T-cell (primary cell): ENCODE measurements at regions not wholly inside any gene's neighbourhood (a gene's known extent, or its start where the extent isn't known, plus 50 kb on each side); places are given as distances from the start of the nearest gene placed in this dataset.

ENCODE experiments used
- ATAC-seq, 4 experiments: fragments of 200-7000 bp in 3 of 4; fragments of 150-1000 bp in 1 of 4; cut with Tn5 transposase; replicated peaks in 1 of 4; 1 replicate in 3 of 4; 2 replicates in 1 of 4; pipeline ENCODE4 v1.10.0; 2021; ENCODE audit warnings: moderate library complexity in 3 of 4, mild to moderate bottlenecking in 2 of 4, moderate number of reproducible peaks in 1 of 4
- CTCF ChIA-PET, 2 donors: fragments of 300-600 bp; sonication (Branson Sonifier 250); formaldehyde crosslinking; loops; one replicate each; lab custom pipeline; 2022; ENCODE audit warnings: antibody characterized with exemption in 2 of 2; lab: Charles Lee
- POLR2A ChIA-PET, 2 donors: fragments of 300-600 bp; sonication (Branson Sonifier 250); formaldehyde crosslinking; loops; one replicate each; lab custom pipeline; 2022; ENCODE audit warnings: antibody characterized with exemption in 2 of 2; lab: Charles Lee
- DNase-seq, 35 experiments: peaks; one replicate each; pipeline versions ENCODE4 v3.0.0 to v3.0.0-alpha.2; 2013 to 2023
- H3K27ac ChIP-seq: one replicate; pipeline ENCODE4 v1.5.1; 2013; ENCODE audit warnings: low read length
- H3K27me3 ChIP-seq, 2 experiments: replicated peaks in 1 of 2; 1 replicate in 1 of 2; 2 replicates in 1 of 2; pipeline versions ENCODE4 v1.6.1 to v1.7.0; 2013; ENCODE audit warnings: low read length in 1 of 2, mixed read lengths in 1 of 2; ENCODE audit not compliant: control insufficient read depth in 2 of 2, insufficient read depth in 2 of 2; ENCODE audit errors: extremely low read depth in 1 of 2
- H3K36me3 ChIP-seq, 2 donors: 1 replicate in 1 of 2; 2 replicates in 1 of 2; pipeline versions ENCODE4 v1.6.1 to v1.7.0; 2013; ENCODE audit warnings: low read length in 1 of 2; ENCODE audit not compliant: control insufficient read depth in 2 of 2, insufficient read depth in 1 of 2; ENCODE audit errors: extremely low read depth in 1 of 2
- H3K4me1 ChIP-seq, 2 experiments: 1 replicate in 1 of 2; 2 replicates in 1 of 2; pipeline versions ENCODE4 v1.6.1 to v1.7.0; 2013; ENCODE audit warnings: low read length in 2 of 2, mixed read lengths in 1 of 2; ENCODE audit not compliant: insufficient read depth in 2 of 2, control insufficient read depth in 1 of 2; ENCODE audit errors: extremely low read depth in 1 of 2
- H3K4me3 ChIP-seq, 2 donors: 1 replicate in 1 of 2; 2 replicates in 1 of 2; pipeline versions ENCODE4 v1.5.1 to v1.7.0; 2013; ENCODE audit warnings: mild to moderate bottlenecking in 2 of 2, low read length in 1 of 2, moderate library complexity in 1 of 2; ENCODE audit not compliant: control insufficient read depth in 1 of 2; ENCODE audit errors: extremely low read depth in 1 of 2
- H3K9me3 ChIP-seq: 2 replicates; pipeline ENCODE4 v1.7.0; 2013
- H3K27ac Mint-ChIP-seq, 2 donors: one replicate each; pipeline ENCODE4 v1.8.0; 2020 to 2021; ENCODE audit warnings: mild to moderate bottlenecking in 2 of 2, mixed read lengths in 2 of 2
- H3K27me3 Mint-ChIP-seq, 2 donors: one replicate each; pipeline ENCODE4 v1.8.0; 2021 to 2022; ENCODE audit warnings: mixed read lengths in 2 of 2
- H3K36me3 Mint-ChIP-seq: one replicate; pipeline ENCODE4 v1.8.0; 2021; ENCODE audit warnings: mixed read lengths
- H3K4me1 Mint-ChIP-seq, 3 donors: one replicate each; pipeline ENCODE4 v1.8.0; 2020 to 2022; ENCODE audit warnings: mixed read lengths in 3 of 3, mild to moderate bottlenecking in 1 of 3
- H3K4me3 Mint-ChIP-seq, 3 donors: one replicate each; pipeline ENCODE4 v1.8.0; 2020 to 2022; ENCODE audit warnings: mild to moderate bottlenecking in 3 of 3, mixed read lengths in 3 of 3, moderate library complexity in 3 of 3
- H3K9me3 Mint-ChIP-seq, 3 donors: one replicate each; pipeline ENCODE4 v1.8.0; 2020 to 2022; ENCODE audit warnings: mixed read lengths in 3 of 3
- WGBS: methylation state at CpG from one replicate; pipeline ENCODE4 v1.1.5; 2013; ENCODE audit warnings: missing lambda C conversion rate; ENCODE audit not compliant: insufficient coverage; 5-methylcytosine and 5-hydroxymethylcytosine counted together

GRCh38 chr2:8193686-8194615 lies 487.9 kb upstream of the ID2 start:
- Histone ChIP-seq H3K36me3 (peaks cover 0 to 2% of the 10 kb centered on the region in 2 donors), H3K27me3 (no peaks in the 10 kb centered on the region), H3K27ac (no peak overlapping the region), H3K4me3 (no peak overlapping the region), H3K9me3 (no peaks in the 10 kb centered on the region), H3K4me1 (no peaks in the 10 kb centered on the region)
- DNase-seq: no peak
- CTCF ChIA-PET: no interaction called here
- no peaks in the 10 kb centered on the region for H3K4me1 Mint-ChIP-seq
- WGBS: 97% methylated on average over 8 of the region's 15 CpGs
- no peak for ATAC-seq
- peaks cover 0 to 9% of the 10 kb centered on the region in 2 donors for H3K27me3 Mint-ChIP-seq
- POLR2A ChIA-PET: no interaction called here
- no peak overlapping the region for H3K4me3 Mint-ChIP-seq
- H3K27ac Mint-ChIP-seq: no peak overlapping the region
- H3K9me3 Mint-ChIP-seq: no peaks in the 10 kb centered on the region
- H3K36me3 Mint-ChIP-seq: no peaks in the 10 kb centered on the region

GRCh38 chr2:8195784-8196183 lies 486.1 kb upstream of the ID2 start:
- Histone ChIP-seq H3K4me3 (no peak overlapping the region), H3K27ac (no peak overlapping the region), H3K9me3 (no peaks in the 10 kb centered on the region), H3K27me3 (no peaks in the 10 kb centered on the region), H3K36me3 (peaks cover 0 to 2% of the 10 kb centered on the region in 2 donors), H3K4me1 (no peaks in the 10 kb centered on the region)
- DNase-seq (no peak), ATAC-seq (no peak)
- CTCF ChIA-PET: interaction anchor here (0.5 to 0.6 kb wide), 2 partner anchors 8 to 1388 kb away, joined by 3 to 6 read pairs; no protein-coding TSS in a partner anchor
- POLR2A ChIA-PET: no interaction called here
- H3K36me3 Mint-ChIP-seq: no peaks in the 10 kb centered on the region
- no CpG with 5 or more reads among the region's 1 CpG for WGBS
- no peaks in the 10 kb centered on the region for H3K4me1 Mint-ChIP-seq
- H3K4me3 Mint-ChIP-seq: no peak overlapping the region
- peaks cover 0 to 3% (median 0%) of the 10 kb centered on the region in 3 donors for H3K9me3 Mint-ChIP-seq
- peaks cover 0 to 9% of the 10 kb centered on the region in 2 donors for H3K27me3 Mint-ChIP-seq
- no peak overlapping the region for H3K27ac Mint-ChIP-seq

GRCh38 chr2:8196316-8196715 lies 485.5 kb upstream of the ID2 start:
- no peaks in the 10 kb centered on the region for H3K4me1 ChIP-seq
- ATAC-seq (no peak), DNase-seq (no peak)
- ChIA-PET POLR2A (no interaction called here), CTCF (interaction anchor here (0.5 to 0.6 kb wide), 2 partner anchors 8 to 1387 kb away, joined by 3 to 6 read pairs; no protein-coding TSS in a partner anchor)
- 100% methylated on average over 1 of the region's 3 CpGs for WGBS
- no peak overlapping the region for H3K4me3 Mint-ChIP-seq
- peaks cover 0 to 3% (median 0%) of the 10 kb centered on the region in 3 donors for H3K9me3 Mint-ChIP-seq
- no peaks in the 10 kb centered on the region for H3K9me3 ChIP-seq
- H3K27me3 ChIP-seq: no peaks in the 10 kb centered on the region
- no peaks in the 10 kb centered on the region for H3K4me1 Mint-ChIP-seq
- H3K36me3 ChIP-seq: peaks cover 0 to 2% of the 10 kb centered on the region in 2 donors
- no peak overlapping the region for H3K27ac Mint-ChIP-seq
- H3K27me3 Mint-ChIP-seq: peaks cover 0 to 9% of the 10 kb centered on the region in 2 donors
- H3K36me3 Mint-ChIP-seq: no peaks in the 10 kb centered on the region
- H3K4me3 ChIP-seq: no peak overlapping the region
- no peak overlapping the region for H3K27ac ChIP-seq

- H3K4me3 Mint-ChIP-seq: no peak overlapping the region
- H3K27ac Mint-ChIP-seq: no peak overlapping the region
- ATAC-seq (no peak), DNase-seq (no peak)
- H3K4me1 ChIP-seq: no peaks in the 10 kb centered on the region
- H3K9me3 ChIP-seq: no peaks in the 10 kb centered on the region
- 100% methylated on average over 1 of the region's 4 CpGs for WGBS
- CTCF ChIA-PET: no interaction called here
- no peaks in the 10 kb centered on the region for H3K36me3 ChIP-seq
- no peak overlapping the region for H3K27ac ChIP-seq
- H3K36me3 Mint-ChIP-seq: no peaks in the 10 kb centered on the region
- no peak overlapping the region for H3K4me3 ChIP-seq
- H3K9me3 Mint-ChIP-seq: peaks cover 0 to 3% (median 0%) of the 10 kb centered on the region in 3 donors
- peaks cover 0 to under 1% (median 0%) of the 10 kb centered on the region in 3 donors for H3K4me1 Mint-ChIP-seq
- POLR2A ChIA-PET: no interaction called here
- H3K27me3 Mint-ChIP-seq: peaks cover 0 to 9% of the 10 kb centered on the region in 2 donors
- H3K27me3 ChIP-seq: no peaks in the 10 kb centered on the region
Observed at GRCh38 chr2:8197101-8197500, 484.8 kb upstream of the ID2 start.

GRCh38 chr2:8197825-8198224 lies 484.0 kb upstream of the ID2 start:
- H3K4me1 ChIP-seq: no peaks in the 10 kb centered on the region
- H3K4me3 Mint-ChIP-seq: no peak overlapping the region
- peaks cover 0 to 4% (median 0%) of the 10 kb centered on the region in 3 donors for H3K4me1 Mint-ChIP-seq
- POLR2A ChIA-PET: no interaction called here
- no peaks in the 10 kb centered on the region for H3K36me3 Mint-ChIP-seq
- DNase-seq: no peak
- peaks cover 0 to 9% of the 10 kb centered on the region in 2 donors for H3K27me3 Mint-ChIP-seq
- H3K27ac ChIP-seq: no peak overlapping the region
- H3K36me3 ChIP-seq: no peaks in the 10 kb centered on the region
- ATAC-seq: no peak
- peaks cover 0 to 3% (median 0%) of the 10 kb centered on the region in 3 donors for H3K9me3 Mint-ChIP-seq
- no peaks in the 10 kb centered on the region for H3K27me3 ChIP-seq
- no peaks in the 10 kb centered on the region for H3K9me3 ChIP-seq
- no peak overlapping the region for H3K27ac Mint-ChIP-seq
- WGBS: no CpG with 5 or more reads among the region's 1 CpG
- no peak overlapping the region for H3K4me3 ChIP-seq
- CTCF ChIA-PET: no interaction called here

- no peak for DNase-seq
- Mint-ChIP-seq H3K36me3 (no peaks in the 10 kb centered on the region), H3K9me3 (peaks cover 0 to 3% (median 0%) of the 10 kb centered on the region in 3 donors), H3K27me3 (peaks cover 2 to 7% of the 10 kb centered on the region in 2 donors), H3K27ac (no peak overlapping the region), H3K4me1 (peaks cover 0 to 4% (median 0%) of the 10 kb centered on the region in 3 donors), H3K4me3 (no peak overlapping the region)
- Histone ChIP-seq H3K27me3 (no peaks in the 10 kb centered on the region), H3K27ac (no peak overlapping the region), H3K4me1 (no peaks in the 10 kb centered on the region), H3K36me3 (no peaks in the 10 kb centered on the region), H3K9me3 (no peaks in the 10 kb centered on the region), H3K4me3 (no peak overlapping the region)
- POLR2A ChIA-PET: no interaction called here
- no CpG with 5 or more reads among the region's 1 CpG for WGBS
- CTCF ChIA-PET: no interaction called here
- no peak for ATAC-seq
Observed at GRCh38 chr2:8198766-8199382, 483.0 kb upstream of the ID2 start.
